Endothelial cell of umbilical vein (primary cell): ENCODE measurements at regions not wholly inside any gene's neighbourhood (a gene's known extent, or its start where the extent isn't known, plus 50 kb on each side); places are given as distances from the start of the nearest gene placed in this dataset.

ENCODE experiments used
- BruUV-seq: library from RNA; stranded (reverse); fragments of 400-500 nt; replicated peaks from 2 replicates; lab custom pipeline; 2021; lab: Mats Ljungman, UMichigan
- CTCF ChIA-PET: fragments of 300-600, 350-600 bp; sonication (Branson Sonifier 250); formaldehyde crosslinking; loops from one replicate; lab custom pipeline; 2021; ENCODE audit warnings: antibody characterized with exemption, inconsistent platforms; lab: Charles Lee
- POLR2A ChIA-PET: fragments of 300-600, 350-600 bp; sonication (Branson Sonifier 250); formaldehyde crosslinking; loops from one replicate; lab custom pipeline; 2021; ENCODE audit warnings: antibody characterized with exemption, inconsistent platforms; lab: Charles Lee
- DNase-seq: peaks from one replicate; pipeline ENCODE4 v3.0.0-alpha.2; 2011; ENCODE audit warnings: low read depth, low spot score
- FAIRE-seq: peaks from 2 replicates; lab custom pipeline; 2011; peaks lifted over from hg19 to GRCh38; lab: Jason Lieb, UNC
- H2AFZ ChIP-seq: 2 replicates; pipeline ENCODE4 v1.6.0; 2012; ENCODE audit warnings: low read depth, low read length, control low read depth, inconsistent platforms
- H3K27ac ChIP-seq: 2 replicates; pipeline ENCODE4 v1.5.1; 2011; ENCODE audit warnings: low read depth, mild to moderate bottlenecking, control low read depth, low read length, moderate library complexity; ENCODE audit not compliant: insufficient read depth
- H3K27me3 ChIP-seq, 2 experiments: 2 replicates each; pipeline versions ENCODE4 v1.6.0 to v1.6.1; 2011; ENCODE audit warnings: low read length in 2 of 2, mixed read lengths in 1 of 2; ENCODE audit not compliant: control insufficient read depth in 2 of 2, insufficient read depth in 2 of 2
- H3K36me3 ChIP-seq, 2 experiments: 2 replicates in 1 of 2; 3 replicates in 1 of 2; pipeline ENCODE4 v1.5.1; 2011; ENCODE audit warnings: low read length in 2 of 2, mild to moderate bottlenecking in 1 of 2, moderate library complexity in 1 of 2; ENCODE audit not compliant: control insufficient read depth in 2 of 2, insufficient read depth in 2 of 2; ENCODE audit errors: extremely low read depth in 1 of 2
- H3K4me1 ChIP-seq: 3 replicates; pipeline ENCODE4 v1.5.1; 2011; ENCODE audit warnings: mild to moderate bottlenecking, low read length; ENCODE audit not compliant: control insufficient read depth, insufficient read depth; ENCODE audit errors: extremely low read depth
- H3K4me2 ChIP-seq: 2 replicates; pipeline ENCODE4 v1.6.1; 2011; ENCODE audit warnings: low read length, control low read depth, mixed read lengths; ENCODE audit not compliant: insufficient read depth
- H3K4me3 ChIP-seq, 3 experiments: fragments of 200-600 bp in 1 of 3; sonication (generic), shearing (Covaris generic) in 1 of 3; replicated peaks in 1 of 3; 2 replicates each; pipeline ENCODE4 v1.5.1; 2011 to 2016; ENCODE audit warnings: control low read depth in 3 of 3, low read length in 3 of 3, mild to moderate bottlenecking in 2 of 3, inconsistent platforms in 1 of 3, low read depth in 1 of 3, moderate library complexity in 1 of 3; ENCODE audit not compliant: insufficient read depth in 1 of 3
- H3K79me2 ChIP-seq: 2 replicates; pipeline ENCODE4 v1.6.0; 2012; ENCODE audit warnings: low read length, inconsistent platforms; ENCODE audit not compliant: control insufficient read depth, insufficient read depth
- H3K9ac ChIP-seq: replicated peaks from 2 replicates; pipeline ENCODE3; 2011; ENCODE audit warnings: low read length, control low read depth; ENCODE audit not compliant: insufficient read depth; ENCODE audit errors: extremely low read depth
- H3K9me1 ChIP-seq: replicated peaks from 3 replicates; pipeline ENCODE4 v1.6.0; 2011; ENCODE audit warnings: mild to moderate bottlenecking, low read length; ENCODE audit not compliant: control insufficient read depth, insufficient read depth; ENCODE audit errors: extremely low read depth
- H3K9me3 ChIP-seq: replicated peaks from 2 replicates; pipeline ENCODE4 v1.5.1; 2012; ENCODE audit warnings: low read length, inconsistent platforms; ENCODE audit not compliant: control insufficient read depth, insufficient read depth
- H4K20me1 ChIP-seq: replicated peaks from 2 replicates; pipeline ENCODE3; 2011; ENCODE audit warnings: mild to moderate bottlenecking, low read length; ENCODE audit not compliant: control insufficient read depth, insufficient read depth; ENCODE audit errors: extremely low read depth
- CTCF ChIP-seq, 2 donors: IDR thresholded peaks; 1 replicate in 1 of 2; 2 replicates in 1 of 2; pipeline ENCODE4 v1.5.1; 2011; ENCODE audit warnings: low read length in 2 of 2, mild to moderate bottlenecking in 2 of 2, moderate library complexity in 2 of 2, control low read depth in 1 of 2, inconsistent platforms in 1 of 2, low read depth in 1 of 2; ENCODE audit not compliant: insufficient read depth in 1 of 2; ENCODE audit errors: extremely low read depth in 1 of 2
- EZH2 ChIP-seq: IDR thresholded peaks from 2 replicates; pipeline ENCODE4 v1.6.1; 2012; ENCODE audit warnings: borderline replicate concordance, low read depth, mild to moderate bottlenecking, moderate library complexity, low read length, inconsistent platforms; ENCODE audit not compliant: severe bottlenecking
- FOS ChIP-seq: IDR thresholded peaks from 2 replicates; pipeline ENCODE4 v1.6.1; 2011; ENCODE audit warnings: mild to moderate bottlenecking, low read length, moderate library complexity, borderline replicate concordance; ENCODE audit not compliant: insufficient read depth
- GATA2 ChIP-seq: IDR thresholded peaks from 2 replicates; pipeline ENCODE4 v1.7.0; 2011; ENCODE audit warnings: low read depth, mild to moderate bottlenecking, moderate library complexity, mixed read lengths, low read length; ENCODE audit not compliant: insufficient read length, insufficient read depth
- JUN ChIP-seq: IDR thresholded peaks from 2 replicates; pipeline ENCODE4 v1.6.1; 2011; ENCODE audit warnings: borderline replicate concordance, low read depth; ENCODE audit not compliant: insufficient read length, insufficient read depth
- MAX ChIP-seq: IDR thresholded peaks from 2 replicates; pipeline ENCODE4 v1.6.1; 2011; ENCODE audit not compliant: insufficient read depth, insufficient read length
- MYC ChIP-seq: IDR thresholded peaks from one replicate; pipeline ENCODE4 v1.6.1; 2011; ENCODE audit warnings: mild to moderate bottlenecking, low read depth, low read length
- POLR2A ChIP-seq: IDR thresholded peaks from 2 replicates; pipeline ENCODE4 v1.6.1; 2012; ENCODE audit warnings: low read depth, mild to moderate bottlenecking, control low read depth, low read length
- POLR2AphosphoS5 ChIP-seq: IDR thresholded peaks from 2 replicates; pipeline ENCODE4 v1.6.1; 2012; ENCODE audit warnings: low read depth, mild to moderate bottlenecking, control low read depth, low read length, moderate library complexity; ENCODE audit not compliant: insufficient read depth
- dilution Hi-C: fragments of 300-500 bp; cut with MboI; formaldehyde crosslinking; loops from one replicate; pipeline ENCODE4 v1.15.0; 2019; ENCODE audit warnings: low sequenced_read_pairs; ENCODE audit not compliant: extremely low pct_ligation_motif_present
- intact Hi-C: fragments of 100-400 bp; cut with micrococcal nuclease; formaldehyde crosslinking; loops from one replicate; pipeline ENCODE4 v1.10.0; 2022

DNA sequence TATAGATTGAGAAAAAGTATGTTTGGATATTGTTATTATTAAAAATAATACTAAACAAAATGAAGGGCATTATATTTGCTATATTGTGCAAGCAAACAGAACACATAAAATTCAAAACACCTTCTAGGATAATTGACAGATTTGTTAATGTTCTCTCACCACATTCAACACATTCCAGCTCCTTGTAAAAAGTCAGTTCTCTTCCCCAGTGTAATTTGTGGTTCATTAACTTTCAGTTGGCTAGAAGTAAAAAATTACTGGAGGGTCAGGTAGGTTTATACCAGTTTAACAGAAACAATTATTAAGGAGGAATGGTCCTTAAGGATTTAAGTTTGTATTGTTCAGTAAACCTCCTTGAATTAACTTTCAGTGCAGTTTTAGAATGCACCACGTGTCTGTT lies 1235.3 kb upstream of the ADGRL2 start:
- Histone ChIP-seq H3K9me3 (no peaks in the 10 kb centered on the region), H3K79me2 (no peaks in the 10 kb centered on the region), H4K20me1 (no peaks in the 10 kb centered on the region), H3K27me3 (no peaks in the 10 kb centered on the region), H3K36me3 (no peaks in the 10 kb centered on the region), H3K27ac (no peak overlapping the region), H3K9ac (no peak overlapping the region), H3K4me1 (no peaks in the 10 kb centered on the region), H3K4me2 (no peak overlapping the region), H2AFZ (no peak overlapping the region), H3K4me3 (no peak overlapping the region), H3K9me1 (no peaks in the 10 kb centered on the region)
- FAIRE-seq (no peak), DNase-seq (no peak)
- ChIA-PET POLR2A (no interaction called here), CTCF (interaction anchor here (1.5 kb wide), 1 partner anchor 11 kb away, joined by 3 read pairs; no protein-coding TSS in a partner anchor)
- dilution Hi-C loops (no loop called here), intact Hi-C loops (no loop called here)
- BruUV-seq = no TSS peak
- TF ChIP-seq CTCF (IDR thresholded peaks at IDR 0.05; ENCODE audit: extremely low read depth in 1 of 2, insufficient read depth in 1 of 2, low read depth in 1 of 2, low read length in 2 of 2) (no peak), MAX (no peak), MYC (no peak), GATA2 (no peak), POLR2A (no peak), EZH2 (no peak), JUN (no peak), FOS (no peak), POLR2AphosphoS5 (no peak)
